G401.6 (cell line): ENCODE measurements at regions not wholly inside any gene's neighbourhood (a gene's known extent, or its start where the extent isn't known, plus 50 kb on each side); places are given as distances from the start of the nearest gene placed in this dataset.

Experiments used
- FAIRE-seq: peaks from 2 replicates; lab custom pipeline; 2012; peaks lifted over from hg19 to GRCh38; lab: Jason Lieb, UNC

- no peak for FAIRE-seq
These were observed 581.0 kb upstream of the MAP3K7 start for GRCh38 chr6:91167846-91168245.

- FAIRE-seq = no peak
These were observed 579.6 kb upstream of the MAP3K7 start for GRCh38 chr6:91166271-91167046.

GRCh38 chr6:91164105-91164504 lies 577.2 kb upstream of the MAP3K7 start:
- FAIRE-seq = no peak

- FAIRE-seq = no peak
These were observed 574.4 kb upstream of the MAP3K7 start for GRCh38 chr6:91161246-91161645.

GRCh38 chr6:91155129-91155785 lies 568.4 kb upstream of the MAP3K7 start:
- no peak for FAIRE-seq

- no peak for FAIRE-seq
These were observed 566.0 kb upstream of the MAP3K7 start for GRCh38 chr6:91152824-91153223.

GRCh38 chr6:91149956-91150705 lies 563.3 kb upstream of the MAP3K7 start:
- FAIRE-seq = no peak

- FAIRE-seq = no peak
These were observed 562.5 kb upstream of the MAP3K7 start for GRCh38 chr6:91149246-91149955.

- FAIRE-seq = no peak
These were observed 557.3 kb upstream of the MAP3K7 start for GRCh38 chr6:91144126-91144525.

GRCh38 chr6:91142154-91142553 lies 555.3 kb upstream of the MAP3K7 start:
- no peak for FAIRE-seq

- no peak for FAIRE-seq
These were observed 554.5 kb upstream of the MAP3K7 start for GRCh38 chr6:91141346-91141745.

- no peak for FAIRE-seq
These were observed 553.6 kb upstream of the MAP3K7 start for GRCh38 chr6:91140449-91140848.

GRCh38 chr6:91137286-91137685 lies 550.4 kb upstream of the MAP3K7 start:
- FAIRE-seq = no peak

GRCh38 chr6:91135406-91136103 lies 548.7 kb upstream of the MAP3K7 start:
- FAIRE-seq = no peak

- no peak for FAIRE-seq
These were observed 545.6 kb upstream of the MAP3K7 start for GRCh38 chr6:91132461-91132860.

GRCh38 chr6:91130126-91130525 lies 543.3 kb upstream of the MAP3K7 start:
- no peak for FAIRE-seq

GRCh38 chr6:91127752-91128151 lies 540.9 kb upstream of the MAP3K7 start:
- no peak for FAIRE-seq

GRCh38 chr6:91126876-91127275 lies 540.0 kb upstream of the MAP3K7 start:
- FAIRE-seq = no peak

GRCh38 chr6:91117550-91117949 lies 530.7 kb upstream of the MAP3K7 start:
- FAIRE-seq = no peak

- FAIRE-seq = no peak
These were observed 527.3 kb upstream of the MAP3K7 start for GRCh38 chr6:91114123-91114708.

- no peak for FAIRE-seq
These were observed 519.2 kb upstream of the MAP3K7 start for GRCh38 chr6:91106083-91106482.

GRCh38 chr6:91105532-91105931 lies 518.7 kb upstream of the MAP3K7 start:
- FAIRE-seq = no peak
